Stimulated activated CD4-positive, alpha-beta T cell treated with anti-CD3 and anti-CD28 coated beads, TNF-alpha, amount 100 ng/mL, for 1 hour (primary cell): ENCODE measurements at regions not wholly inside any gene's neighbourhood (a gene's known extent, or its start where the extent isn't known, plus 50 kb on each side); places are given as distances from the start of the nearest gene placed in this dataset.
"Not testable (repeated sequence)": the region's sequence is repeated elsewhere in the genome, so short reads cannot be mapped to it uniquely, and the experiment has no call there.

Experiments used
- DNase-seq, 3 donors: peaks; one replicate each; pipeline ENCODE4 v3.0.0-alpha.2; 2020; ENCODE audit warnings: low read depth in 3 of 3, low spot score in 1 of 3

- no peak for DNase-seq
Observed at GRCh38 chr4:66091786-66092185, 421.5 kb upstream of the EPHA5 start.

DNA sequence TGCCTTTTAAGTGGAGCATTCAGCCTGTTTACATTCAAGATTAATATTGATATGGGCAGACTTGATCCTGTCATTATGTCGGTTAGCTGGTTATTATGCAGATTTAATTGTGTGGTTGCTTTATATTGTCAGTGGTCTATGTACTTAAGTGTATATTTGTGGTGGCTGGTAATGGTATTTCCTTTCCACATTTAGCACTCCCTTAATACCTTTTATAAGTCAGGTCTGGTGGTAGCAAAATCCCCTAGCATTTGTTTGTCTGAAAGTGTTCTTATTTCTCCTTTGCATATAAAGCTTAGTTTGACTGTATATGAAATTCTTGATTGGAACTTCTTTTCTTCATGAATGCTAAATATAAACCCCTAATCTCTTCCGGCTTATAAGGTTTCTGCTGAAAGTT lies 403.7 kb upstream of the EPHA5 start:
- DNase-seq: no peak

- no peak for DNase-seq
Observed at GRCh38 chr4:66071911-66072310, 401.6 kb upstream of the EPHA5 start.

DNA sequence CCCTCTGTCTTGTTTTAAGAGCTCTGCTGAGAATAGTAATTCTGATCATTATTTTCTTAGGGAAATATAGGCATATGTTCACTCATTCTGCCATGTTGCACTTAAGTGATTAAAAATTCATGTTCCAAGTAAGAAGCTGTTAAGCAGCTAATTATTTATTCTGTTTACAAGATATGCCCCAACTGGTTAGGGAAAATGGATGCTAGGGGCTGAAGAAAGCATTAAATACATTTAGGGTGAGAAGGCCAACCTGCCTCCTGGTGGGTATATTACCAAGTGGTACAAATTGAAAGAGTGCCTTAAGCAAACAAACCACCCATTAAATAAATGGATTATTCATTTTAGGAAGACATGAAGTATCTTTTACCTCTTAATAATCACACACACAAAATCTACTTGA lies 392.6 kb upstream of the EPHA5 start:
- DNase-seq: no peak

- no peak for DNase-seq
Observed at GRCh38 chr4:66062044-66062443, 391.8 kb upstream of the EPHA5 start.

DNA sequence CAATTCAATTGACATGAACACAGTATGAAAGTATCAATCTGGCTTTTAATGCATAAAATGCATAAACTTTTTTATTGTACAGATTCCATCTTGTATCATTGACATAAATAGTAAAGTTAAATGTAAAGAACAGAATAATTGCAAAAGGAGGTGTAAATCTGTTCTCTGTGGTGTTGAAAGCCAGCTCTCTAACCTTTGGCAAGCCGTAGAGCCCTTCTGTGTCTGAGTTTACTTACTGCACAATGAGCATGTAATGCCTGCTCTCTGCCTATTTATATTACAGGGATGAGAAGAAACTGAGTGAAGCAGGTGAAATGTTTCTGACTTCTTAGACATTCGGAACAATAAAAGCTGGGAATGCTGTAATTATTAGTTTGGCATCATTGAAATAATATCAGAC lies 389.3 kb upstream of the EPHA5 start:
- no peak for DNase-seq

DNA sequence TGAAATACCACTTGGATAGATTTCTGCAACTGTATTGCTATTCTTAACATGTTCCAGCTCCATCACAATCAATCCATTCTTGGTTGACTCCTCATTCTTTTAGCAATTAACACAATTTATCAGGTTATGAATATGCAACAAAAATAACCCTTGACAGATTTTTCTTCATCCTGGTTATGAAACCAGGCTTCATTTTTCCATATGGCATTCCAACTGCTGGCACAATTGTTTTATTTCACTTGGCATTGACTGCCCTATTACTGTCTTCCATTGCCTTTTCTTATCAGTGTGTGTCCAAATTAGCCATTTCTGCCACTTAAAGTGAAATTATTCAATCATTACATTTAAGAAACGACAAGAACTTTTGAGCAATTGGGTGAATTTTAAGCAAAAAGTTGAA lies 388.8 kb upstream of the EPHA5 start:
- no peak for DNase-seq

GRCh38 chr4:66055999-66056398 lies 385.7 kb upstream of the EPHA5 start:
- DNase-seq: no peak

DNA sequence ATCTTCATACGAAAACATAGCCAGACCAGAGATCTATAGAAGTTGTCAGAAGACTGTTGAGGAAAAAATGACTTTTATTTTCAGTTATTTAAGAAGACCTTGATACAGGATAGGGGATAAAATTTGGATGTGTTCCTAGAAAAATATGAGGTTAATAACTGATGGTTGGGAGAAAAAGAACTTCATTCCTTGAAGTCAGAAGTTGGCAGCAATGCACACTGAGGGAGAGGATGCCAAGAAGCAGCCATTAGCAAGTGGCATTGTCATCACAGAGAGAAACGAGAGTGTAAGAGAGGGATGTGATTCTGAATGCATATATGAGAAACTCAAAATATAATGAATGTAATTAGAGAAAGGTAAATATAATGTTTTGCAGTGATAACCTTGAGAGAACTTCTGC lies 382.1 kb upstream of the EPHA5 start:
- DNase-seq: no peak

GRCh38 chr4:66048861-66049260 lies 378.6 kb upstream of the EPHA5 start:
- DNase-seq: no peak

DNA sequence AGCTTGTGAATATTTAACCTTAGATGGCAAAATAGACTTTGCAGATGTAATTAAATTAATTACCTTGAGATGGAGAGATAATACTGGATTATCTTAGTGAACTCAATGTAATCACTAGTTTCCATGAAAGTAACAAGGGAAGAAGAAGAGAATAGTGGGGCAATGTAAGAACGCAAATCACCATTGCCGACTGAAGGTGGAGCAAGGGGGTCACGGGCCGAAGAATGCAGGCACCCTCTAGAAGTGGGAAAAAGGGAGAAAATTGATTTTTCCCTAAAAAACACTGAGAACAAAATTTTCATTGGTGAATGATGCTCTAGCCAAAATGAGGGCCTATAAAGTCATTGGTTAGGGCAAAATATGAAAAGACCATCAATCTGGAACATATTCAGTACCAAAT lies 375.6 kb upstream of the EPHA5 start:
- no peak for DNase-seq

- DNase-seq: no peak
Observed at GRCh38 chr4:66035701-66036100, 365.4 kb upstream of the EPHA5 start.

DNA sequence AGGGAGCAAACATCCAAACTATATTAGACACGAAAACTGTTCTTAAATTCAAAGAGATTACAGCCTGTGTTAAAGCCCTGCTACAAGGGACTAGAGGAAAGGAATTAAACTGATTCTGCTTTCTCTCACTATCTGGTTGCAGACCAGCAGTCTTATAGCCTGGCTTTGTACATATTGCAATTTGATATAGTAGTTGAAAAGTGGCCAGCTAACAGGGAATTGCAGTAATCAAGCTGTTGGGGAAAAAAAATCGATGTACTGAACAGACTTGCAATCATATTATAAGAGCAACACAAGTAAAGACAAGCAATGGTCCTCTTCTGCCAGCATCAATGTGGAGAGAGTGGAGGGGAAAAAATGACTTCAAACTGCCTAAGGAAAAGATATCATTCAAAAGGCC lies 364.4 kb upstream of the EPHA5 start:
- DNase-seq: no peak

DNA sequence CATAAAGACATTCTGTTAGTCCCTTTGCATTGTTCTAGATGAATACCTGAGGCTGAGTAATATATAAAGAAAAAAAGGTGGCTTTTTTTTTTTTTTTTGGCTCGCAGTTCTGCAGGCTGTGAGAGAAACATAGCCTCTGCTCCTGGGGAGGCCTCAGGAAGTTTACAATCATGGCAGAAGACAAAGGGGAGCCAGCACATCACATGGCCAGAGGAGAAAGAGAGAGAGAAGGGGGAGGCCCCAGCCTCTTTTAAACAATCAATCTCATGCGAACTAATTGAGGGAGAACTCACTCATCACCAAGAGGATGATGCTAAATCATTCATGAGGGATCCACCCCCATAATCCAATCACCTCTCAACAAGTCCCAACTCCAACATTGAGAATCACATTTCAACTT lies 364.0 kb upstream of the EPHA5 start:
- DNase-seq: no peak

- DNase-seq: no peak
Observed at GRCh38 chr4:66032571-66032970, 362.3 kb upstream of the EPHA5 start.

- no peak for DNase-seq
Observed at GRCh38 chr4:66028668-66029067, 358.4 kb upstream of the EPHA5 start.

DNA sequence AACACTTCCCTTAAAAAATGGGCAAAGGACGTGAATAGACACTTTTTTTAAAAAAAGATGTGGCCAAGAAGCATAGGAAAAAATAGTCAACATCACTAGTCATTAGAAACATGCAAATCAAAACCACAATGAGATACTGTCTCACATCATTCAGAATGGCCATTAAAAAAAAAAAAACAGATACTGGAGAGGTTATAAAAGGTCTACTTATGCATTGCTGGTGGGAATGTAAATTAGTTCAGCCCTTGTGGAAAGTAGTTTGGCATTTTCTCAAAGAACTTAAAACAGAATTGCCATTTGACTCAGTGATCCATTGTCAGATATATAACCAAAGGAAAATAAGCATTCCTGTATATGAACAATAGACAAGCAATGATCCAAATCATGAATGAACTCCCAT lies 352.8 kb upstream of the EPHA5 start:
- no peak for DNase-seq

DNA sequence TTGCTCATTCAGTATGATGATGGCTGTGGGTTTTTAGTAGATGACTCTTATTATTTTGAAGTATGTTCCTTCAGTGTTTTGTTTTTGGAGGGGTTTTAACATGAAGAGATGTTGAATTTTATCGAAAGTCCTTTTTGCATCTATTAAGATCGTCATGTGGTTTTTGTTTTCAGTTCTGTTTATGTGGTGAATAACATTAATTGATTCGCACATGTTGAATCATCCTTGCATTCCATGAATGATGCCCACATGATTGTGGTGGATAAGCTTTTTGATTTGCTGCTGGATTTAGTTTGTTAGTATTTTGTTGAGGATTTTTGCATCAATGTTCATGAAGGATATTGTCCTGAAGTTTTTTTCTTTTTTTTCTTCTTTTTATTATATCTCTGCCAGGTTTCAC lies 347.4 kb upstream of the EPHA5 start:
- no peak for DNase-seq

DNA sequence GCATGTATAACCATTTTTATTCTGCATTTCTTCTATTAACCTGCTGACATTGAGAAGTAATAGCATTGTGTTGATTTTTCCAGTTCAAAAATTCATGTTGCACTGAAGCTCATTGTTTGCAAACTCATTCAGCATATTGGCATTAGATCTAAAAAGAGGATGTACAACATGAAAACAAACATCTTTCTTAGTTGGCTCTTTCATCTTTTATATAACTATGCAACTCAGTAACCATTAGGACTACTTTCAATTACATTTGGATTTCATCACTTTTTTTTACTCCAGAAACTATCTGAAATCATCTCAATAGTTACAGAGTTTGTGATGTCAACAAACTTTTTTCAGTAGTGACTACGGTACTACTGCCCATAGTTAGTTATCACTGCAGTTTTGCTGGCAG lies 346.0 kb upstream of the EPHA5 start:
- no peak for DNase-seq

GRCh38 chr4:66014146-66014765 lies 344.0 kb upstream of the EPHA5 start:
- no peak for DNase-seq

DNA sequence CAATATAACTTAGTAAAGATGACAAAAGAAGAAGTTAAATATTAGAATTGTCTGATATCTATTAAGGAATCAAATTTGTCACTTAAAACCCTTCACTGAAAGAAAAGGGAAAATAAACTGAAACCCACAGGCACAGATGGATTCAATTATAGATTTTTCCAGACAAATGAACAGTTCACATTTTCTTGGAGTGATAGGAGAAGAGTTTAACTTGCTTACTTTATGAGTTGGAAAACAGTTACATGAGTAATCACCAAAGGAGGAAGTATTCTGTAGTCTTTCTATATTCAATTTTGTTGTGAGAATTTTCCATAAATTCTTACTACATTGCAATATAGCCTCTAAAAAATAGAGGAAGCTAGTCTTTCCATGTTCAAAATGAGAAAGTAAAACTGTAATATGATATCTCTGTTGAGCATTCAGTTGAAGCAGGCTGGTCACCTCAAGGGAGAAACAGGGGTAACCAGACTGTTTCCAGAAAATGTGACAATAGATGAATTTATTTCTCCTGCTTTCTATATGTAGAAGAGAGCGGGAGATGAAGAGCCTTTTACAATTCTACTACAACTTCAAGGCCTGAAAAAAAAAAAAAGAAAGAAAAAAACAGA lies 330.3 kb upstream of the EPHA5 start:
- DNase-seq: no peak

GRCh38 chr4:65999518-65999871 lies 329.2 kb upstream of the EPHA5 start:
- DNase-seq: no peak

DNA sequence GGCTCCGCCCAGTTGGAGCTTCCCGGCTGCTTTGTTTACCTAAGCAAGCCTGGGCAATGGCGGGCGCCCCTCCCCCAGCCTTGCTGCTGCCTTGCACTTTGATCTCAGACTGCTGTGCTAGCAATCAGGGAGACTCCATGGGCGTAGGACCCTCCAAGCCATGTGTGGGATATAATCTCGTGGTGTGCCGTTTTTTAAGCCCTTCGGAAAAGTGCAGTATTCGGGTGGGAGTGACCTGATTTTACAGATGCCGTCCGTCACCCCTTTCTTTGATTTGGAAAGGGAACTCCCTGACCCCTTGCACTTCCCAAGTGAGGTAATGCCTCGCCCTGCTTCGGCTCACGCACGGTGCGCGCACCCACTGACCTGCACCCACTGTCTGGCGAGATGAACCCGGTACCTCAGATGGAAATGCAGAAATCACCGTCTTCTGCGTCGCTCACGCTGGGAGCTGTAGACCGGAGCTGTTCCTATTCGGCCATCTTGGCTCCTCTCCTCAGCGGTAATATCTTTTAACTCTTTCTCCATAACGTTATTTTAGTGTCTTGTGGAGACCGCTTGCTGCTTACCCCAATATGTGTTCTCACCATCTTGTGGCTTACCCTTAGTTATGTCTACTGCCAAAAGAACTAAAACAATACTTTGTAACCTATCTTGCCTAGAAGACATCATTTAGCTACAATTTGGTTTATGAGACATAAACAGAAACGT lies 328.7 kb upstream of the EPHA5 start:
- DNase-seq: not testable (repeated sequence)
